D341Med (cell line): ENCODE measurements at regions not wholly inside any gene's neighbourhood (a gene's known extent, or its start where the extent isn't known, plus 50 kb on each side); places are given as distances from the start of the nearest gene placed in this dataset.

Source experiments
- DNase-seq: peaks from one replicate; pipeline ENCODE4 v3.0.0; 2012; ENCODE audit warnings: low spot score

GRCh38 chr7:35339811-35340210 is 85.9 kb upstream of the TBX20 start:
- no peak for DNase-seq

- DNase-seq = no peak
Observed at GRCh38 chr7:35336444-35336843, 82.5 kb upstream of the TBX20 start.

- no peak for DNase-seq
Observed at GRCh38 chr7:35334506-35334905, 80.6 kb upstream of the TBX20 start.

GRCh38 chr7:35333265-35333664 is 79.4 kb upstream of the TBX20 start:
- DNase-seq = no peak

- DNase-seq = no peak
Observed at GRCh38 chr7:35331730-35332678, 78.1 kb upstream of the TBX20 start.

- DNase-seq = no peak
Observed at GRCh38 chr7:35329026-35329425, 75.1 kb upstream of the TBX20 start.

GRCh38 chr7:35319606-35320005 is 65.7 kb upstream of the TBX20 start:
- no peak for DNase-seq

GRCh38 chr7:35316549-35316948 is 62.6 kb upstream of the TBX20 start:
- no peak for DNase-seq

- no peak for DNase-seq
Observed at GRCh38 chr7:35315517-35315916, 61.6 kb upstream of the TBX20 start.

- no peak for DNase-seq
Observed at GRCh38 chr7:35314354-35314753, 60.5 kb upstream of the TBX20 start.

GRCh38 chr7:35313575-35313974 is 59.7 kb upstream of the TBX20 start:
- no peak for DNase-seq
